Endothelial cell (in vitro differentiated cells): ENCODE measurements at regions not wholly inside any gene's neighbourhood (a gene's known extent, or its start where the extent isn't known, plus 50 kb on each side); places are given as distances from the start of the nearest gene placed in this dataset.
"Not testable (repeated sequence)": the region's sequence is repeated elsewhere in the genome, so short reads cannot be mapped to it uniquely, and the experiment has no call there.

Experiments used
- DNase-seq: peaks from one replicate; pipeline ENCODE4 v3.0.0; 2021; ENCODE audit warnings: low spot score
- H3K27ac Mint-ChIP-seq: one replicate; pipeline ENCODE4 v1.8.0; 2021; ENCODE audit warnings: mixed read lengths, inconsistent platforms; ENCODE audit not compliant: unreplicated experiment
- H3K27me3 Mint-ChIP-seq: one replicate; pipeline ENCODE4 v1.8.0; 2021; ENCODE audit warnings: mild to moderate bottlenecking, moderate library complexity, mixed read lengths, inconsistent platforms; ENCODE audit not compliant: unreplicated experiment
- H3K36me3 Mint-ChIP-seq: one replicate; pipeline ENCODE4 v1.8.0; 2021; ENCODE audit warnings: mild to moderate bottlenecking, low read depth, mixed read lengths, inconsistent platforms; ENCODE audit not compliant: unreplicated experiment
- H3K4me1 Mint-ChIP-seq: one replicate; pipeline ENCODE4 v1.8.0; 2021; ENCODE audit warnings: mild to moderate bottlenecking, mixed read lengths, inconsistent platforms; ENCODE audit not compliant: unreplicated experiment
- H3K4me3 Mint-ChIP-seq: one replicate; pipeline ENCODE4 v1.8.0; 2021; ENCODE audit warnings: mild to moderate bottlenecking, mixed read lengths, inconsistent platforms; ENCODE audit not compliant: unreplicated experiment
- H3K9me3 Mint-ChIP-seq: one replicate; pipeline ENCODE4 v1.8.0; 2021; ENCODE audit warnings: mixed read lengths, inconsistent platforms; ENCODE audit not compliant: unreplicated experiment
- TF ChIP-seq, protein P1 (sequence below): fragments of 200-600 bp; sonication (generic); IDR thresholded peaks from one replicate; pipeline ENCODE4 v1.5.0; 2021; ENCODE audit warnings: antibody characterized with exemption; ENCODE audit not compliant: unreplicated experiment

DNA sequence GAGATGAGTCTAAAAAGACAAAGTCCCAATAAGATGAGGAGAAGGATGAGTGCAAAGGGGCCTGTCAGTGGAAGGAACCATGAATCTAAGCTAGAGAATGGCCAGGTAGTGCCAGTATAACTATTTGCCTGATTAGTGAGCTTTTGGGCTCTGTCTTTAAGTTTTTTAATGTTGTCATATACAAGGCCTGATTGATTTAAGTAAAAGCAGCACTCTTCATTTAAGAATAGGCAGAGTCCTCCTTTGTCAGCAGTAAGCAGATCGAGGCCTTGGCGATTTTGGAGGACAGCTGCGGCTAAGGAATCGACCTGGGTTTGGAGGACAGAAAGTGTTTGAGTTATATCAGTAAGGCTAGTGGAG lies 753.4 kb upstream of the ADGRB3 start:
- no peaks in the 10 kb centered on the region for H3K36me3 Mint-ChIP-seq
- H3K9me3 Mint-ChIP-seq = no peaks in the 10 kb centered on the region
- DNase-seq = no peak
- H3K27ac Mint-ChIP-seq = no peak overlapping the region
- H3K27me3 Mint-ChIP-seq = no peaks in the 10 kb centered on the region
- H3K4me1 Mint-ChIP-seq = no peaks in the 10 kb centered on the region
- H3K4me3 Mint-ChIP-seq = no peak overlapping the region
- TF ChIP-seq, protein P1, sequence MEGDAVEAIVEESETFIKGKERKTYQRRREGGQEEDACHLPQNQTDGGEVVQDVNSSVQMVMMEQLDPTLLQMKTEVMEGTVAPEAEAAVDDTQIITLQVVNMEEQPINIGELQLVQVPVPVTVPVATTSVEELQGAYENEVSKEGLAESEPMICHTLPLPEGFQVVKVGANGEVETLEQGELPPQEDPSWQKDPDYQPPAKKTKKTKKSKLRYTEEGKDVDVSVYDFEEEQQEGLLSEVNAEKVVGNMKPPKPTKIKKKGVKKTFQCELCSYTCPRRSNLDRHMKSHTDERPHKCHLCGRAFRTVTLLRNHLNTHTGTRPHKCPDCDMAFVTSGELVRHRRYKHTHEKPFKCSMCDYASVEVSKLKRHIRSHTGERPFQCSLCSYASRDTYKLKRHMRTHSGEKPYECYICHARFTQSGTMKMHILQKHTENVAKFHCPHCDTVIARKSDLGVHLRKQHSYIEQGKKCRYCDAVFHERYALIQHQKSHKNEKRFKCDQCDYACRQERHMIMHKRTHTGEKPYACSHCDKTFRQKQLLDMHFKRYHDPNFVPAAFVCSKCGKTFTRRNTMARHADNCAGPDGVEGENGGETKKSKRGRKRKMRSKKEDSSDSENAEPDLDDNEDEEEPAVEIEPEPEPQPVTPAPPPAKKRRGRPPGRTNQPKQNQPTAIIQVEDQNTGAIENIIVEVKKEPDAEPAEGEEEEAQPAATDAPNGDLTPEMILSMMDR = no peak

DNA sequence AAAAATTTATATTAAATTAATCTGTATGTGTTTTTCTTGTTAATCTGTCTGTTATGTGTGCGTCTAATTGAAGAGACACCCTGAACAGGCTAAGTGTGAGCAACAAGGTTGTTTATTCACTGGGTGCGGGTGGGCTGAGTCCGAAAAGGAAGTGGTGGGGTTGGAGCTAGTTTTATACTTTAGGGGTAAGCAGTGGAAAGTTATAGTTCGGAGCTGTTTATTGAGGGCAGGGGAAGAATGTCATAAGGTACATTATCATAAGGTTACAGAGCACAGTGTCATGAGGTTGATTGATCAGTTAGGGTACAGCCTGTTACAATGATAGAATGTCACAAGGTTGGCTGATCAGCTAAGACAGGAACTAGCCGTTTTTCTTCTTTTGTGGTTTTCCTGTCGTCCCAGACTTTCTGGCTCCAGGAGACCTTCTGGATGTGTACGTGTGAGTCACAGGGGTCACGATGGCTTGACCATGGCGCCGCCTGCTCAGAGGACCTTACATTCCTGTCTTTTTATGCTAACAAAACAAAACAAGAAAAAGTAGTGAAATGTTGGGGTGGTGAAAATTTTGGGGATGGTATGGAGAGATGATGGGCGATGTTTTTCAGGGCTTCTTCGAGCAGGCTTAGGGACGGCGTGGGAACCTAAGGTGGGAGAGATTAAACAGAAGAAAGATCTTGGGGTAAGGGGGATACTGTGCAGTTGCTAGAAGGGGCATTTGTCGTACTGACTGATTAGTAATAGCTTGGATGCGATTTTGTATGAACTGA lies 754.0 kb upstream of the ADGRB3 start:
- TF ChIP-seq, protein P1 = no peak
- no peak overlapping the region for H3K4me3 Mint-ChIP-seq
- DNase-seq = no peak
- H3K36me3 Mint-ChIP-seq = no peaks in the 10 kb centered on the region
- H3K9me3 Mint-ChIP-seq = no peaks in the 10 kb centered on the region
- H3K27me3 Mint-ChIP-seq = no peaks in the 10 kb centered on the region
- H3K27ac Mint-ChIP-seq = no peak overlapping the region
- H3K4me1 Mint-ChIP-seq = no peaks in the 10 kb centered on the region

DNA sequence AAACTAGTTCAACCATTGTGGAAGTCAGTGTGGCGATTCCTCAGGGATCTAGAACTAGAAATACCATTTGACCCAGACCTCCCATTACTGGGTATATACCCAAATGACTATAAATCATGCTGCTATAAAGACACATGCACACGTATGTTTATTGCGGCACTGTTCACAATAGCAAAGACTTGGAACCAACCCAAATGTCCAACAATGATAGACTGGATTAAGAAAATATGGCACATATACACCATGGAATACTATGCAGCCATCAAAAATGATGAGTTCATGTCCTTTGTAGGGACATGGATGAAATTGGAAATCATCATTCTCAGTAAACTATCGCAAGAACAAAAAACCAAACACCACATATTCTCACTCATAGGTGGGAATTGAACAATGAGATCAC lies 754.7 kb upstream of the ADGRB3 start:
- H3K27ac Mint-ChIP-seq, H3K4me3 Mint-ChIP-seq, DNase-seq, H3K9me3 Mint-ChIP-seq, H3K4me1 Mint-ChIP-seq, H3K36me3 Mint-ChIP-seq, H3K27me3 Mint-ChIP-seq: not testable (repeated sequence)

DNA sequence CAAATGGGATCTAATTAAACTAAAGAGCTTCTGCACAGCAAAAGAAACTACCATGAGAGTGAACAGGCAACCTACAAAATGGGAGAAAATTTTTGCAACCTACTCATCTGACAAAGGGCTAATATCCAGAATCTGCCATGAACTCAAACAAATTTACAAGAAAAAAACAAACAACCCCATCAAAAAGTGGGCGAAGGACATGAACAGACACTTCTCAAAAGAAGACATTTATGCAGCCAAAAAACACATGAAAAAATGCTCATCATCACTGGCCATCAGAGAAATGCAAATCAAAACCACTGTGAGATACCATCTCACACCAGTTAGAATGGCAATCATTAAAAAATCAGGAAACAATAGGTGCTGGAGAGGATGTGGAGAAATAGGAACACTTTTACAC lies 755.2 kb upstream of the ADGRB3 start:
- H3K27me3 Mint-ChIP-seq, H3K4me1 Mint-ChIP-seq, DNase-seq, H3K4me3 Mint-ChIP-seq, H3K36me3 Mint-ChIP-seq, H3K27ac Mint-ChIP-seq, H3K9me3 Mint-ChIP-seq: not testable (repeated sequence)

DNA sequence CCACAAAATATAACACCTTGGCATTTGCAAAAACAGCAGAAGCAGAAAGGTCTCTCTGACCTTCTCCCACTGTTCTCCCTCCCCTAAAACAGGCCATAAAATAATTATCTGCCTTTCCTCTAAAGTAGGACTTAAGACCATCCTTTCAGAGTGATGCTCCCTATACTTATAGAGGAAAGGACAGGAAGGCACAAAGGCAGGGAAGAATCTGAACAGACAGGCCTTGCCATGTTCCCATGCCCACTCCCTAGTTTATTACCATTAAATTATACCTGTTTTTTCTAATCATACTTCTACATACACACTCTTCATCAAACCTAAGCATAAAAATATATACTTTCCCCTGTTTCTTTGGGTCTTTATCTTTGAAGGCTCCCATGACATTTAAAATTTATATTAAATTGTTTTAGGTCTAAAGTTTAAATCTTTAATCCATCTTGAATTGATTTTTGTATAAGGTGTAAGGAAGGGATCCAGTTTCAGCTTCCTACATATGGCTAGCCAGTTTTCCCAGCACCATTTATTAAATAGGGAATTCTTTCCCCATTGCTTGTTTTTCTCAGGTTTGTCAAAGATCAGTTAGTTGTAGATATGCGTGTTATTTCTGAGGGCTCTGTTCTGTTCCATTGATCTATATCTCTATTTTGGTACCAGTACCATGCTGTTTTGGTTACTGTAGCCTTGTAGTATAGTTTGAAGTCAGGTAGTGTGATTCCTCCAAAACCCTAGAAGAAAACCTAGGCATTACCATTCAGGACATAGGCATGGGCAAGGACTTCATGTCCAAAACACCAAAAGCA lies 755.8 kb upstream of the ADGRB3 start:
- not testable (repeated sequence) for H3K4me1 Mint-ChIP-seq

DNA sequence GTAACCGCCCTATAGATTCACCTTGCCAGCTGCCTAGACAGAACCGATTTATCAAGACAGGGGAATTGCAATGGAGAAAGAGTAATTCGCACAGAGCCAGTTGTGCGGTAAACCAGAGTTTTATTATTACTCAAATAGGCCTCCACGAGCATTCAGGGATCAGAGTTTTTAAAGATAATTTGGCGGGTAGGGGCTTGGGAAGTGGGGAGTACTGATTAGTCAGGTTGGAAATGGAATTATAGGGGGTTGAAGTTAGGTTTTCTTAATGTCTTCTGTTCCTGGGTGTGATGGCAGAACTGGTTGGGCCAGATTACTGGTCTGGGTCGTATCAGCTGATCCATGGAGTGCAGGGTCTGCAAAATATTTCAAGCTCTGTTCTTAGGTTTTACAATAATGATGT lies 756.9 kb upstream of the ADGRB3 start:
- H3K27me3 Mint-ChIP-seq, H3K36me3 Mint-ChIP-seq, H3K4me1 Mint-ChIP-seq, H3K27ac Mint-ChIP-seq, H3K4me3 Mint-ChIP-seq, H3K9me3 Mint-ChIP-seq, DNase-seq: not testable (repeated sequence)

More for the DNA sequence above, 755.8 kb upstream of the ADGRB3 start:
- H3K9me3 Mint-ChIP-seq, H3K27ac Mint-ChIP-seq, H3K4me3 Mint-ChIP-seq, H3K36me3 Mint-ChIP-seq, H3K27me3 Mint-ChIP-seq, DNase-seq: not testable (repeated sequence)

DNA sequence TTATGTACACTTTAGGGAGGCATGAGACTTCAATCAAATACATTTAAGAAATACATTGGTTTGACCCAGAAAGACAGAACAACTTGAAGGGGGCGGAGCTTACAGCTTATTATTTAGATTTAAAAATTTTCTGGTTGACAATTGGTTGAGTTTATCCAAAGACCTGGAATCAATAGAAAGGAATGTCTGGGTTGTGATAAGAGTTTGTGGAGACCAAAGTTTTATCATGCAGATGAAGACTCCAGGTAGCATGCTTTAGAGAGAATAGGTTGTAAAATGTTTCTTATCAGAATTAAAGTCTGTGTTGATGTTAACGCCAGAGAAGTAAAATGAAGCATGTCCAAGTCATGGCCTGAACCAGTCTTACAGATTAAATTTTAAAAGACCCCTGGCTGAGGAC lies 757.8 kb upstream of the ADGRB3 start:
- Mint-ChIP-seq H3K27me3 (peaks cover 1% of the 10 kb centered on the region), H3K4me3 (no peak overlapping the region), H3K36me3 (no peaks in the 10 kb centered on the region), H3K27ac (no peak overlapping the region), H3K4me1 (no peaks in the 10 kb centered on the region), H3K9me3 (no peaks in the 10 kb centered on the region)
- no peak for DNase-seq
- TF ChIP-seq, protein P1 = no peak
